CD14-positive monocyte (primary cell): ENCODE measurements at regions not wholly inside any gene's neighbourhood (a gene's known extent, or its start where the extent isn't known, plus 50 kb on each side); places are given as distances from the start of the nearest gene placed in this dataset.

Experiments
- DNase-seq, 3 donors: peaks; one replicate each; pipeline ENCODE4 v3.0.0-alpha.2; 2011 to 2022
- H2AFZ ChIP-seq: 2 replicates; pipeline ENCODE4 v1.6.0; 2012; ENCODE audit warnings: mild to moderate bottlenecking, low read depth, low read length, inconsistent platforms; ENCODE audit not compliant: insufficient read depth, poor library complexity, severe bottlenecking
- H3K27ac ChIP-seq, 2 donors: 1 replicate in 1 of 2; 2 replicates in 1 of 2; pipeline ENCODE4 v1.5.1; 2012 to 2013; ENCODE audit warnings: low read length in 2 of 2, control low read depth in 1 of 2, inconsistent platforms in 1 of 2, low read depth in 1 of 2, mild to moderate bottlenecking in 1 of 2
- H3K27me3 ChIP-seq, 2 donors: one replicate each; pipeline versions ENCODE4 v1.6.0 to v1.6.1; 2011 to 2013; ENCODE audit warnings: low read length in 2 of 2; ENCODE audit not compliant: control insufficient read depth in 2 of 2, insufficient read depth in 2 of 2
- H3K36me3 ChIP-seq, 2 donors: replicated peaks in 1 of 2; 1 replicate in 1 of 2; 2 replicates in 1 of 2; pipeline versions ENCODE4 v1.5.1 to v1.6.1; 2012 to 2013; ENCODE audit warnings: low read length in 2 of 2, control low read depth in 1 of 2, inconsistent platforms in 1 of 2, mild to moderate bottlenecking in 1 of 2; ENCODE audit not compliant: insufficient read depth in 2 of 2, control insufficient read depth in 1 of 2
- H3K4me1 ChIP-seq, 2 donors: 1 replicate in 1 of 2; 2 replicates in 1 of 2; pipeline versions ENCODE4 v1.5.1 to v1.6.1; 2012 to 2013; ENCODE audit warnings: low read length in 2 of 2, control low read depth in 1 of 2, inconsistent platforms in 1 of 2, mild to moderate bottlenecking in 1 of 2, moderate library complexity in 1 of 2; ENCODE audit not compliant: insufficient read depth in 2 of 2, control insufficient read depth in 1 of 2
- H3K4me2 ChIP-seq: replicated peaks from 2 replicates; pipeline ENCODE3; 2012; ENCODE audit warnings: low read length, moderate library complexity, mild to moderate bottlenecking; ENCODE audit not compliant: poor library complexity, severe bottlenecking; ENCODE audit errors: extremely low read depth
- H3K4me3 ChIP-seq, 3 experiments: fragments of 200-600 bp in 1 of 3; sonication (generic) in 1 of 3; replicated peaks in 1 of 3; 1 replicate in 2 of 3; 2 replicates in 1 of 3; pipeline ENCODE4 v1.5.1; 2011 to 2013; ENCODE audit warnings: low read length in 3 of 3, mild to moderate bottlenecking in 3 of 3, control low read depth in 2 of 3, low read depth in 2 of 3, inconsistent platforms in 1 of 3, moderate library complexity in 1 of 3
- H3K79me2 ChIP-seq: 2 replicates; pipeline ENCODE4 v1.6.0; 2012; ENCODE audit warnings: mild to moderate bottlenecking, control low read depth, inconsistent platforms, low read length, moderate library complexity; ENCODE audit not compliant: insufficient read depth
- H3K9ac ChIP-seq: 2 replicates; pipeline ENCODE4 v1.6.0; 2017; ENCODE audit warnings: low read length, mild to moderate bottlenecking; ENCODE audit not compliant: insufficient read depth, poor library complexity, severe bottlenecking
- H3K9me3 ChIP-seq, 2 donors: replicated peaks in 1 of 2; 1 replicate in 1 of 2; 2 replicates in 1 of 2; pipeline versions ENCODE4 v1.5.1 to v1.6.1; 2012 to 2013; ENCODE audit warnings: low read length in 2 of 2, control low read depth in 1 of 2; ENCODE audit not compliant: control insufficient read depth in 1 of 2, insufficient read depth in 1 of 2
- H4K20me1 ChIP-seq: 2 replicates; pipeline ENCODE4 v1.6.0; 2012; ENCODE audit warnings: mild to moderate bottlenecking, low read length, control low read depth, moderate library complexity; ENCODE audit not compliant: insufficient read depth
- H3K27ac Mint-ChIP-seq, 7 donors: one replicate each; pipeline ENCODE4 v1.8.0; 2020; ENCODE audit warnings: mild to moderate bottlenecking in 7 of 7, mixed read lengths in 7 of 7, moderate library complexity in 6 of 7, inconsistent platforms in 2 of 7
- H3K27me3 Mint-ChIP-seq, 3 donors: one replicate each; pipeline ENCODE4 v1.8.0; 2021 to 2022; ENCODE audit warnings: low read depth in 3 of 3, mild to moderate bottlenecking in 3 of 3, mixed read lengths in 3 of 3, moderate library complexity in 3 of 3, inconsistent platforms in 1 of 3
- H3K36me3 Mint-ChIP-seq, 2 donors: one replicate each; pipeline ENCODE4 v1.8.0; 2020; ENCODE audit warnings: mixed read lengths in 2 of 2, inconsistent platforms in 1 of 2, mild to moderate bottlenecking in 1 of 2
- H3K4me1 Mint-ChIP-seq: one replicate; pipeline ENCODE4 v1.8.0; 2020; ENCODE audit warnings: mild to moderate bottlenecking, mixed read lengths
- H3K4me3 Mint-ChIP-seq, 2 donors: one replicate each; pipeline ENCODE4 v1.8.0; 2020; ENCODE audit warnings: mild to moderate bottlenecking in 2 of 2, mixed read lengths in 2 of 2, moderate library complexity in 1 of 2
- H3K9me3 Mint-ChIP-seq, 7 donors: one replicate each; pipeline ENCODE4 v1.8.0; 2020 to 2022; ENCODE audit warnings: mixed read lengths in 7 of 7, mild to moderate bottlenecking in 6 of 7, moderate library complexity in 6 of 7, inconsistent platforms in 2 of 7
- WGBS: methylation state at CpG from one replicate; pipeline ENCODE4 v1.1.5; 2013; ENCODE audit warnings: missing lambda C conversion rate; ENCODE audit not compliant: insufficient coverage; 5-methylcytosine and 5-hydroxymethylcytosine counted together
- intact Hi-C, 2 donors: fragments of 100-400 bp; cut with micrococcal nuclease; formaldehyde crosslinking; loops; one replicate each; pipeline versions ENCODE4 v1.15.0 to v1.15.1; 2023
- TF ChIP-seq, protein P1 (sequence below): fragments of 200-600 bp; IDR thresholded peaks from one replicate; pipeline ENCODE4 v1.8.0; 2022; ENCODE audit warnings: antibody characterized with exemption, mild to moderate bottlenecking

DNA sequence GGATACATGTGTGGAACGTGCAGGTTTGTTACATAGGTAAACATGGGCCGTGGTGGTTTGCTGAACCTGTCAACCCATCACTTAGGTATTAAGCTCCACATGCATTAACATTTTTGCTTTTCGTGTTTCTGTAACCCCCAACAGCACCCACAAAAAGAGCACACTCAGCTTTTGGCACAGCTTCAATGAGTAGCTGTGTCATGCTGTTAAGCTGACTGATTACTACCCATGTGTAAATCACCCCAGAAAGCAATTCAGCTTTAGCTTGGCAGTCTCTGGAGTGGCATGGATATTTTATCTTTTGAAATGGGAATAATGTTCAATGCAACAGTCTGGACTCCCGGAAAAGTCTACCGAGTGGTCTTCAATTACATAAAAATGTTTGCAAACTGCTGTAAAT is 734.3 kb downstream of the STIM2 start:
- no peaks in the 10 kb centered on the region for H3K79me2 ChIP-seq
- TF ChIP-seq, protein P1, sequence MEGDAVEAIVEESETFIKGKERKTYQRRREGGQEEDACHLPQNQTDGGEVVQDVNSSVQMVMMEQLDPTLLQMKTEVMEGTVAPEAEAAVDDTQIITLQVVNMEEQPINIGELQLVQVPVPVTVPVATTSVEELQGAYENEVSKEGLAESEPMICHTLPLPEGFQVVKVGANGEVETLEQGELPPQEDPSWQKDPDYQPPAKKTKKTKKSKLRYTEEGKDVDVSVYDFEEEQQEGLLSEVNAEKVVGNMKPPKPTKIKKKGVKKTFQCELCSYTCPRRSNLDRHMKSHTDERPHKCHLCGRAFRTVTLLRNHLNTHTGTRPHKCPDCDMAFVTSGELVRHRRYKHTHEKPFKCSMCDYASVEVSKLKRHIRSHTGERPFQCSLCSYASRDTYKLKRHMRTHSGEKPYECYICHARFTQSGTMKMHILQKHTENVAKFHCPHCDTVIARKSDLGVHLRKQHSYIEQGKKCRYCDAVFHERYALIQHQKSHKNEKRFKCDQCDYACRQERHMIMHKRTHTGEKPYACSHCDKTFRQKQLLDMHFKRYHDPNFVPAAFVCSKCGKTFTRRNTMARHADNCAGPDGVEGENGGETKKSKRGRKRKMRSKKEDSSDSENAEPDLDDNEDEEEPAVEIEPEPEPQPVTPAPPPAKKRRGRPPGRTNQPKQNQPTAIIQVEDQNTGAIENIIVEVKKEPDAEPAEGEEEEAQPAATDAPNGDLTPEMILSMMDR, result no peak
- no peaks in the 10 kb centered on the region for H3K27me3 ChIP-seq
- H3K27ac ChIP-seq, result no peak overlapping the region
- H4K20me1 ChIP-seq, result no peaks in the 10 kb centered on the region
- H3K36me3 Mint-ChIP-seq, result no peaks in the 10 kb centered on the region
- intact Hi-C loops, result no loop called here
- peaks cover 0 to 2% (median 0%) of the 10 kb centered on the region in 7 donors for H3K9me3 Mint-ChIP-seq
- H3K27me3 Mint-ChIP-seq, result no peaks in the 10 kb centered on the region
- H3K9ac ChIP-seq, result no peak overlapping the region
- no peak for DNase-seq
- H3K4me1 ChIP-seq, result no peaks in the 10 kb centered on the region
- no peak overlapping the region for H3K4me3 Mint-ChIP-seq
- H3K36me3 ChIP-seq, result no peaks in the 10 kb centered on the region
- no peak overlapping the region for H3K27ac Mint-ChIP-seq
- WGBS, result 60% methylated on average over 2 of the region's 5 CpGs
- H2AFZ ChIP-seq, result no peak overlapping the region
- H3K4me1 Mint-ChIP-seq, result no peaks in the 10 kb centered on the region
- H3K4me3 ChIP-seq, result no peak overlapping the region
- no peaks in the 10 kb centered on the region for H3K9me3 ChIP-seq
- no peak overlapping the region for H3K4me2 ChIP-seq

DNA sequence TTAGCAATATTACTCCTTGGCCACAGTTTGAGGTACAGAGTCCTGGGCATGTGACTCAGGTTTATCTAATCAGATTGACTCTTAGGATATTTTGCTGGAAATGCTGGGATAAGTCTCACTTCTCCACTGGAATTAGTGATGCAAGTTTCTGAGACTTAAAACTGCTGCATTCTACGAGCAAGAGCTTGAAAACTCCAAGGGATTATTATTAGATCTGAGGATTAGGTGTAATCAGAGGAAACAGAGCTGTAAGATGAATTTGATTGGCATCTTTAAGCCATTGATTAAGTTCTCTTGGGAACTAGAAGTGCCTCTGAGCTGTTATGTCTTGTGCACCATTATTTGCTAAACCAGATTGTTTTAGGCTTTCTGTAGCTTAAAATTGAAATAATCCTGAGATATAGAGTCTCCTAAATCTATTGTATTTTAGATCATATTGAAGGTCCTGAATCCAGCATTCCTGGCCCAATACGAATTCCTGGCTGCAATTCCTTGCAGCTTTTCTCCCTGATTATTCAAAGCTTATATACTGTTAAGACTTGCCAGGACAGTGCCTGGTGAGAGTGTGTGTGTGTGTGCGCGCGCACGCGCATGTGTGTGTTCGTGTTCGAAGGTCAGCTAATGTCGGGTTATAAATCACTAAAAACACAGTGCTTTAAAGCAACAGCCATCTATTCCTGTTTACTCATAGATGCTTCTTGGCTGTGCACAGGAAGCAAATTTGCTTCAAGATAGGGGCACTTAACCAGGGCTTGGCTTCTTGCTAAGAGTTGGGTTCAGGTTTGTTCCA is 735.1 kb downstream of the STIM2 start:
- Mint-ChIP-seq H3K9me3 (peaks cover 0 to 2% (median 0%) of the 10 kb centered on the region in 7 donors), H3K36me3 (no peaks in the 10 kb centered on the region), H3K27ac (no peak overlapping the region), H3K27me3 (no peaks in the 10 kb centered on the region), H3K4me3 (no peak overlapping the region), H3K4me1 (no peaks in the 10 kb centered on the region)
- no peaks in the 10 kb centered on the region for H3K4me1 ChIP-seq
- no peaks in the 10 kb centered on the region for H3K27me3 ChIP-seq
- H4K20me1 ChIP-seq, result no peaks in the 10 kb centered on the region
- H3K9me3 ChIP-seq, result no peaks in the 10 kb centered on the region
- intact Hi-C loops, result no loop called here
- TF ChIP-seq, protein P1, result no peak
- 67% methylated on average over 2 of the region's 10 CpGs for WGBS
- H3K79me2 ChIP-seq, result no peaks in the 10 kb centered on the region
- H3K36me3 ChIP-seq, result no peaks in the 10 kb centered on the region
- no peak overlapping the region for H3K4me3 ChIP-seq
- no peak overlapping the region for H3K9ac ChIP-seq
- no peak for DNase-seq
- H2AFZ ChIP-seq, result no peak overlapping the region
- H3K27ac ChIP-seq, result no peak overlapping the region
- no peak overlapping the region for H3K4me2 ChIP-seq
